ENCODE measurements at regions not wholly inside any gene's neighbourhood (a gene's known extent, or its start where the extent isn't known, plus 50 kb on each side); places are given as distances from the start of the nearest gene placed in this dataset.

DNA sequence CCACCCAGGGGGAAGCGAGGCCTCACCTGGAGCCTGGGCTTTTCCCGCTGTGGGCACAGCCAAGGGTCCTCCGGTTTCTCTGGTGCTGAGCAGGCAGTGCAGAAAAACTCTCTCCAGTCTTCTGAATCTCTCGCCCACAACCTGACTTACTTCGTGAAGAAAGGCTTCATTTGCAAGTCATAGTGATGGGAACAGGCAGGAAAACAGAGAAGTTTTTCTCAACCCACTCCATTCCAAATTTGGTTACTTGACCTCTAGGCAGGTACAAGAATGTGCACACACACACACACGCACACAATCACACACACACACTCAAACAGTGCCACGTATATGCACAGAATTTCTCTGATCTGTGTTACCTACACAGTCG, 524.5 kb downstream of the CD83 start:
- H3K4me1 ChIP-seq (ENCODE audit: insufficient read depth), result peaks cover 48% of the 10 kb centered on the region
- no peaks in the 10 kb centered on the region for H3K36me3 Mint-ChIP-seq (ENCODE audit: low read depth)
- H3K4me3 ChIP-seq, result no peak overlapping the region
- H3K27me3 Mint-ChIP-seq (ENCODE audit: insufficient read depth, low read depth, poor library complexity), result peaks cover 17% of the 10 kb centered on the region
- no peaks in the 10 kb centered on the region for H3K9me3 Mint-ChIP-seq
- DNase-seq (ENCODE audit: low spot score) (no peak), ATAC-seq (no peak)
- H4K20me1 ChIP-seq (replicated peaks; ENCODE audit: insufficient read depth), result no peaks in the 10 kb centered on the region
- no peaks in the 10 kb centered on the region for H3K27me3 ChIP-seq (ENCODE audit: insufficient read depth)
- peaks cover 10% of the 10 kb centered on the region; the same call in 1 of the 2 replicates for H3F3A ChIP-seq (replicated peaks; ENCODE audit: low read depth)
- H3K36me3 ChIP-seq (ENCODE audit: insufficient read depth), result no peaks in the 10 kb centered on the region
- H3K4me2 ChIP-seq, result 0 out of 2 replicates have a peak overlapping the region, but pooled peaks have one; percentile 67
- no peak overlapping the region for H3K4me3 Mint-ChIP-seq
- no peak overlapping the region for H3K27ac ChIP-seq (ENCODE audit: low read depth)
- no peak overlapping the region for H3K27ac Mint-ChIP-seq
- TF ChIP-seq, protein P1, sequence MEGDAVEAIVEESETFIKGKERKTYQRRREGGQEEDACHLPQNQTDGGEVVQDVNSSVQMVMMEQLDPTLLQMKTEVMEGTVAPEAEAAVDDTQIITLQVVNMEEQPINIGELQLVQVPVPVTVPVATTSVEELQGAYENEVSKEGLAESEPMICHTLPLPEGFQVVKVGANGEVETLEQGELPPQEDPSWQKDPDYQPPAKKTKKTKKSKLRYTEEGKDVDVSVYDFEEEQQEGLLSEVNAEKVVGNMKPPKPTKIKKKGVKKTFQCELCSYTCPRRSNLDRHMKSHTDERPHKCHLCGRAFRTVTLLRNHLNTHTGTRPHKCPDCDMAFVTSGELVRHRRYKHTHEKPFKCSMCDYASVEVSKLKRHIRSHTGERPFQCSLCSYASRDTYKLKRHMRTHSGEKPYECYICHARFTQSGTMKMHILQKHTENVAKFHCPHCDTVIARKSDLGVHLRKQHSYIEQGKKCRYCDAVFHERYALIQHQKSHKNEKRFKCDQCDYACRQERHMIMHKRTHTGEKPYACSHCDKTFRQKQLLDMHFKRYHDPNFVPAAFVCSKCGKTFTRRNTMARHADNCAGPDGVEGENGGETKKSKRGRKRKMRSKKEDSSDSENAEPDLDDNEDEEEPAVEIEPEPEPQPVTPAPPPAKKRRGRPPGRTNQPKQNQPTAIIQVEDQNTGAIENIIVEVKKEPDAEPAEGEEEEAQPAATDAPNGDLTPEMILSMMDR (conservative IDR thresholded peaks at IDR 0.05; ENCODE audit: low read depth in 2 of 2), result no peak
- TF ChIP-seq ZNF114 (CRISPR knock-in tag; IDR thresholded peaks at IDR 0.05), result no peak
- TF ChIP-seq NANOG (IDR thresholded peaks at IDR 0.05; ENCODE audit: borderline replicate concordance), result no peak
- no peak for TF ChIP-seq EZH2phosphoT487 (IDR thresholded peaks at IDR 0.05; ENCODE audit: unreplicated experiment)
- TF ChIP-seq, protein P2, sequence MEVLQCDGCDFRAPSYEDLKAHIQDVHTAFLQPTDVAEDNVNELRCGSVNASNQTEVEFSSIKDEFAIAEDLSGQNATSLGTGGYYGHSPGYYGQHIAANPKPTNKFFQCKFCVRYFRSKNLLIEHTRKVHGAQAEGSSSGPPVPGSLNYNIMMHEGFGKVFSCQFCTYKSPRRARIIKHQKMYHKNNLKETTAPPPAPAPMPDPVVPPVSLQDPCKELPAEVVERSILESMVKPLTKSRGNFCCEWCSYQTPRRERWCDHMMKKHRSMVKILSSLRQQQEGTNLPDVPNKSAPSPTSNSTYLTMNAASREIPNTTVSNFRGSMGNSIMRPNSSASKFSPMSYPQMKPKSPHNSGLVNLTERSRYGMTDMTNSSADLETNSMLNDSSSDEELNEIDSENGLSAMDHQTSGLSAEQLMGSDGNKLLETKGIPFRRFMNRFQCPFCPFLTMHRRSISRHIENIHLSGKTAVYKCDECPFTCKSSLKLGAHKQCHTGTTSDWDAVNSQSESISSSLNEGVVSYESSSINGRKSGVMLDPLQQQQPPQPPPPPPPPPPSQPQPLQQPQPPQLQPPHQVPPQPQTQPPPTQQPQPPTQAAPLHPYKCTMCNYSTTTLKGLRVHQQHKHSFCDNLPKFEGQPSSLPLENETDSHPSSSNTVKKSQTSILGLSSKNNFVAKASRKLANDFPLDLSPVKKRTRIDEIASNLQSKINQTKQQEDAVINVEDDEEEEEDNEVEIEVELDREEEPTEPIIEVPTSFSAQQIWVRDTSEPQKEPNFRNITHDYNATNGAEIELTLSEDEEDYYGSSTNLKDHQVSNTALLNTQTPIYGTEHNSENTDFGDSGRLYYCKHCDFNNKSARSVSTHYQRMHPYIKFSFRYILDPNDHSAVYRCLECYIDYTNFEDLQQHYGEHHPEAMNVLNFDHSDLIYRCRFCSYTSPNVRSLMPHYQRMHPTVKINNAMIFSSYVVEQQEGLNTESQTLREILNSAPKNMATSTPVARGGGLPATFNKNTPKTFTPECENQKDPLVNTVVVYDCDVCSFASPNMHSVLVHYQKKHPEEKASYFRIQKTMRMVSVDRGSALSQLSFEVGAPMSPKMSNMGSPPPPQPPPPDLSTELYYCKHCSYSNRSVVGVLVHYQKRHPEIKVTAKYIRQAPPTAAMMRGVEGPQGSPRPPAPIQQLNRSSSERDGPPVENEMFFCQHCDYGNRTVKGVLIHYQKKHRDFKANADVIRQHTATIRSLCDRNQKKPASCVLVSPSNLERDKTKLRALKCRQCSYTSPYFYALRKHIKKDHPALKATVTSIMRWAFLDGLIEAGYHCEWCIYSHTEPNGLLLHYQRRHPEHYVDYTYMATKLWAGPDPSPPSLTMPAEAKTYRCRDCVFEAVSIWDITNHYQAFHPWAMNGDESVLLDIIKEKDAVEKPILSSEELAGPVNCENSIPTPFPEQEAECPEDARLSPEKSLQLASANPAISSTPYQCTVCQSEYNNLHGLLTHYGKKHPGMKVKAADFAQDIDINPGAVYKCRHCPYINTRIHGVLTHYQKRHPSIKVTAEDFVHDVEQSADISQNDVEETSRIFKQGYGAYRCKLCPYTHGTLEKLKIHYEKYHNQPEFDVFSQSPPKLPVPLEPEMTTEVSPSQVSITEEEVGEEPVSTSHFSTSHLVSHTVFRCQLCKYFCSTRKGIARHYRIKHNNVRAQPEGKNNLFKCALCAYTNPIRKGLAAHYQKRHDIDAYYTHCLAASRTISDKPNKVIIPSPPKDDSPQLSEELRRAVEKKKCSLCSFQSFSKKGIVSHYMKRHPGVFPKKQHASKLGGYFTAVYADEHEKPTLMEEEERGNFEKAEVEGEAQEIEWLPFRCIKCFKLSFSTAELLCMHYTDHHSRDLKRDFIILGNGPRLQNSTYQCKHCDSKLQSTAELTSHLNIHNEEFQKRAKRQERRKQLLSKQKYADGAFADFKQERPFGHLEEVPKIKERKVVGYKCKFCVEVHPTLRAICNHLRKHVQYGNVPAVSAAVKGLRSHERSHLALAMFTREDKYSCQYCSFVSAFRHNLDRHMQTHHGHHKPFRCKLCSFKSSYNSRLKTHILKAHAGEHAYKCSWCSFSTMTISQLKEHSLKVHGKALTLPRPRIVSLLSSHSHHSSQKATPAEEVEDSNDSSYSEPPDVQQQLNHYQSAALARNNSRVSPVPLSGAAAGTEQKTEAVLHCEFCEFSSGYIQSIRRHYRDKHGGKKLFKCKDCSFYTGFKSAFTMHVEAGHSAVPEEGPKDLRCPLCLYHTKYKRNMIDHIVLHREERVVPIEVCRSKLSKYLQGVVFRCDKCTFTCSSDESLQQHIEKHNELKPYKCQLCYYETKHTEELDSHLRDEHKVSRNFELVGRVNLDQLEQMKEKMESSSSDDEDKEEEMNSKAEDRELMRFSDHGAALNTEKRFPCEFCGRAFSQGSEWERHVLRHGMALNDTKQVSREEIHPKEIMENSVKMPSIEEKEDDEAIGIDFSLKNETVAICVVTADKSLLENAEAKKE (CRISPR knock-in tag; IDR thresholded peaks at IDR 0.05), result no peak
- TF ChIP-seq, protein P3, sequence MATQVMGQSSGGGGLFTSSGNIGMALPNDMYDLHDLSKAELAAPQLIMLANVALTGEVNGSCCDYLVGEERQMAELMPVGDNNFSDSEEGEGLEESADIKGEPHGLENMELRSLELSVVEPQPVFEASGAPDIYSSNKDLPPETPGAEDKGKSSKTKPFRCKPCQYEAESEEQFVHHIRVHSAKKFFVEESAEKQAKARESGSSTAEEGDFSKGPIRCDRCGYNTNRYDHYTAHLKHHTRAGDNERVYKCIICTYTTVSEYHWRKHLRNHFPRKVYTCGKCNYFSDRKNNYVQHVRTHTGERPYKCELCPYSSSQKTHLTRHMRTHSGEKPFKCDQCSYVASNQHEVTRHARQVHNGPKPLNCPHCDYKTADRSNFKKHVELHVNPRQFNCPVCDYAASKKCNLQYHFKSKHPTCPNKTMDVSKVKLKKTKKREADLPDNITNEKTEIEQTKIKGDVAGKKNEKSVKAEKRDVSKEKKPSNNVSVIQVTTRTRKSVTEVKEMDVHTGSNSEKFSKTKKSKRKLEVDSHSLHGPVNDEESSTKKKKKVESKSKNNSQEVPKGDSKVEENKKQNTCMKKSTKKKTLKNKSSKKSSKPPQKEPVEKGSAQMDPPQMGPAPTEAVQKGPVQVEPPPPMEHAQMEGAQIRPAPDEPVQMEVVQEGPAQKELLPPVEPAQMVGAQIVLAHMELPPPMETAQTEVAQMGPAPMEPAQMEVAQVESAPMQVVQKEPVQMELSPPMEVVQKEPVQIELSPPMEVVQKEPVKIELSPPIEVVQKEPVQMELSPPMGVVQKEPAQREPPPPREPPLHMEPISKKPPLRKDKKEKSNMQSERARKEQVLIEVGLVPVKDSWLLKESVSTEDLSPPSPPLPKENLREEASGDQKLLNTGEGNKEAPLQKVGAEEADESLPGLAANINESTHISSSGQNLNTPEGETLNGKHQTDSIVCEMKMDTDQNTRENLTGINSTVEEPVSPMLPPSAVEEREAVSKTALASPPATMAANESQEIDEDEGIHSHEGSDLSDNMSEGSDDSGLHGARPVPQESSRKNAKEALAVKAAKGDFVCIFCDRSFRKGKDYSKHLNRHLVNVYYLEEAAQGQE (IDR thresholded peaks at IDR 0.05; ENCODE audit: unreplicated experiment), result no peak
- TF ChIP-seq ZNF331 (CRISPR knock-in tag; IDR thresholded peaks at IDR 0.05; ENCODE audit: low read depth), result no peak
- TF ChIP-seq JUNB (IDR thresholded peaks at IDR 0.05; ENCODE audit: unreplicated experiment), result no peak
- no peak for TF ChIP-seq CREB1 (CRISPR knock-in tag; IDR thresholded peaks at IDR 0.05; ENCODE audit: low read depth)
- no peak for TF ChIP-seq STAT1 (IDR thresholded peaks at IDR 0.05; ENCODE audit: unreplicated experiment)
- TF ChIP-seq EZH2 (IDR thresholded peaks at IDR 0.05; ENCODE audit: low read depth, unreplicated experiment), result no peak
- TF ChIP-seq POLR2AphosphoS5 (IDR thresholded peaks at IDR 0.05; ENCODE audit: low read depth), result no peak
- TF ChIP-seq, protein P4, sequence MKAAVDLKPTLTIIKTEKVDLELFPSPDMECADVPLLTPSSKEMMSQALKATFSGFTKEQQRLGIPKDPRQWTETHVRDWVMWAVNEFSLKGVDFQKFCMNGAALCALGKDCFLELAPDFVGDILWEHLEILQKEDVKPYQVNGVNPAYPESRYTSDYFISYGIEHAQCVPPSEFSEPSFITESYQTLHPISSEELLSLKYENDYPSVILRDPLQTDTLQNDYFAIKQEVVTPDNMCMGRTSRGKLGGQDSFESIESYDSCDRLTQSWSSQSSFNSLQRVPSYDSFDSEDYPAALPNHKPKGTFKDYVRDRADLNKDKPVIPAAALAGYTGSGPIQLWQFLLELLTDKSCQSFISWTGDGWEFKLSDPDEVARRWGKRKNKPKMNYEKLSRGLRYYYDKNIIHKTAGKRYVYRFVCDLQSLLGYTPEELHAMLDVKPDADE (IDR thresholded peaks at IDR 0.05), result no peak
- H3K9me2 ChIP-seq (ENCODE audit: insufficient read depth), result no peaks in the 10 kb centered on the region
- no peaks in the 10 kb centered on the region for H3K79me2 ChIP-seq (replicated peaks; ENCODE audit: insufficient read depth)
- H2AFZ ChIP-seq, result no peak overlapping the region
- peaks cover 50% of the 10 kb centered on the region for H3K4me1 Mint-ChIP-seq
